ENCODE measurements at regions not wholly inside any gene's neighbourhood (a gene's known extent, or its start where the extent isn't known, plus 50 kb on each side); places are given as distances from the start of the nearest gene placed in this dataset.

- TF ChIP-seq NFRKB (IDR thresholded peaks at IDR 0.05) (no peak), PHB2 (IDR thresholded peaks at IDR 0.05; ENCODE audit: partially characterized antibody) (no peak), MAZ (IDR thresholded peaks at IDR 0.05; ENCODE audit: borderline replicate concordance, low read depth, low read length) (no peak), MAZ (CRISPR knock-in tag; IDR thresholded peaks at IDR 0.05; ENCODE audit: low read depth) (no peak), POLR2A (IDR thresholded peaks at IDR 0.05; ENCODE audit: insufficient read depth in 1 of 2, low read depth in 2 of 2, low read length in 2 of 2) (no peak), EP300 (IDR thresholded peaks at IDR 0.05; ENCODE audit: low read depth in 2 of 2, low read length in 2 of 2) (no peak), EP300 (CRISPR knock-in tag; IDR thresholded peaks at IDR 0.05; ENCODE audit: borderline replicate concordance) (no peak)
Observed at GRCh38 chr5:26310415-26310814, 728.0 kb downstream of the CDH9 start.
